AG20443 (cell line): ENCODE measurements at regions not wholly inside any gene's neighbourhood (a gene's known extent, or its start where the extent isn't known, plus 50 kb on each side); places are given as distances from the start of the nearest gene placed in this dataset.
"Not testable (repeated sequence)": the region's sequence is repeated elsewhere in the genome, so short reads cannot be mapped to it uniquely, and the experiment has no call there.

ENCODE experiments used
- DNase-seq: peaks from one replicate; pipeline ENCODE4 v3.0.0; 2012; ENCODE audit warnings: low spot score, mixed read lengths

DNA sequence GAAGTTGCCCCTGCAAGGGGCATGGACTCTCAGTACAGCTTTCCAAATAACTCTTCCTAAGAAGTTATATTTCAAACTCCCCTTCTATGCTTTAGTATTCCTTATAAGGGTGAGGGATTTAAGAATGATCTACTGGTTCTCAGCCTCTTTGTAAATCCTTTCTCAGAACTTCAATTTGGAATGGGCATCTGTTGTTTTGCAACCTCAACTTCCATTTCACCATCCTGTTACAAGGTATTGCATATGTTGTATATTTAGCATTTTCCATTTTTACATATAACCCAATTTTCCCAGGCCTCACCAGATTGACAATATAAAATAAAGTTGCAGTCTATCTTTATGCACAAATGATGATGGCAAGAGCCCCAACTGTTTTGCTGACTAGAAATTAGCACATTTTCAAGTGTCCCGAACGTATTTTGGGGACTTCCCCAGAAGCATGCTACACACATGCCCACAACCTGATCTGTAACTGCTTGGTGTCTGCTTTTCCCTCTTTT, 154.9 kb upstream of the CARMIL1 start:
- DNase-seq, result no peak

DNA sequence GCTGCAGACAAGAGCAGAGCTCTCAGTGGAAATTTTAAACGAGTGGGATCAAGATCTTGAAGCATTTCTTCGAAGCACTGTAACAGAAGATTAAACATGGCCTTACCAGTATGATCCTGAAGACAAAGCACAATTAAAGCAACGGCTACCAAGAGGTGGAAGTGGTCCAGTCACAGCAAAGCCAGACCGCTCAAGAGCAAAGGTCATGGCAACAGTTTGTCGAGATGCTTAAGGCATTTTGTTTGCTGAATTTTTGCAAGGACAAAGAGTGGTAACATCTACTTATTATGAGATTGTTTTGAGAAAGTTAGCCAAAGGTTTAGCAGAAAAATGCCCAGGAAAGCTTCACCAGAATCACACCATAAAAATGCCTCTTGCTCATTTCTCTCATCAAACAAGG, 153.4 kb upstream of the CARMIL1 start:
- DNase-seq, result no peak

DNA sequence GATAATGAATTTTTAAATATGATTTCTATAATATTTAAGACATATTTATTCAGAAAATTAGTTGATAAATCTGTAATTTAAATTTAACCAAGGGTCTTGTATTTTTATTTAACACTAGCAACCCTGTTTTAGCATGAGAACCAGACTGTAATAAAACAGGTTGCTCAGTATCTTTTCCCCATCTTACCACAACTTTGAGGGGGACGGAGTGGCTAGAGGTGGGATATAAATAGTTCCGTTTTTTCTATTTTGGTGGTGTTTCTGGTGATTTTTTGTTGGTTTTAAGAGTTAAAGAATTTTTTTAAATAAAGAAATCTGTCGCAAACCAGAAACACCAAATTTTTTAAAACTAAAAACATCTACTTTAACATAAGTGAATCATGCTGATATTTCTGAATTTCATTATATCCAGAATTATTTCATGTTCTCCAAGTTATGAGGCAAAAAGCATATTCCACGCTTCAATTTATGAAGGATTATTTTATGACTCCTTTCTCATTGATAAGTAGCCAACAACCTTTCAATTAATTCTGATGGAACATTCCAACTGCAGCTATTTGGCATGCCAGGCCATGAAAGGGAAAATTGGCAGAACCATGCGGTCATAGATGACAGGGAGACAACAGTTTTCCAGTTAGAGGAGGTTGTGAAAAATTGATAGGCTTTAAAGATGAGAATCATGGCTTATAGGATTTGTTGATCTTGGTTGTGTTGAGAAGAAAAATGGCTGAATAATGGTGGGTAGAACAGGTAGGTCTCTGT, 151.9 kb upstream of the CARMIL1 start:
- no peak for DNase-seq

DNA sequence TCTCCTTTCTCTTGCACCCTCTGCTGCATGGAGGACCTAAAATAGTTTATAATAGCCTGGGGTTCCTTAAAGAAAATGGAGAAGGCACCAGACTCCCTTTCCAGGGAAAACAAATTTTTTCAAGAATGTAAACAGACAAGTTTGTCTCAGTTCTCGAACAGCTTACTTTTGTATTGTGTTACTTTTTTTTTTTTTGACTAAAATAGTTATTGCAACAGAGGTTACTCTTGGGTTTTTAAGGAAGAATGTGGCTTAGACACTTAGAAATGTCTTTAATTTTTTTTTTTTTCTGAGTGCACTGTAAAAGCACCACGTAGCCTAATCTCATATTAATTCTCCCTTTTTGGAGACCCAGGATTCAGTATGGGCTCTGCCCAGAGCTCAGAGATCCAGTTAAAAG, 148.7 kb upstream of the CARMIL1 start:
- no peak for DNase-seq

DNA sequence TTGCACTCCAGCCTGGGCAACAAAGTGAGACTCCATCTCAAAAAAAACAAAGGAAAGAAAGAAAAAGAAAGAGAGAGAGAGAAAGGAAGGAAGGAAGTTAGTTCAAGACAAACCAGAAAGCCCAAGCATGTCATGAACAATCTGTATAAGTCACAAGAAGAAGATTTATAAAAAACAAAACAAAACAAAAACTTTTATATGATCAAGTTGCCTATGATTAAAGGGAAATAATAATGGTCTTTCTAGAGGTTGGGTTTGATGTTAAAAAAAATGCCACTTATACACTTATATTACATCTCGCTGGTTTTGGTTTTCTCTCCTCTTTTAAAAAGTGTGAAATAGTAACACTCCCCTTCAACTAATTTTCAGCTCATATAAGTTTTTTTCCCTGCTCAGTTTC, 146.2 kb upstream of the CARMIL1 start:
- DNase-seq, result no peak

DNA sequence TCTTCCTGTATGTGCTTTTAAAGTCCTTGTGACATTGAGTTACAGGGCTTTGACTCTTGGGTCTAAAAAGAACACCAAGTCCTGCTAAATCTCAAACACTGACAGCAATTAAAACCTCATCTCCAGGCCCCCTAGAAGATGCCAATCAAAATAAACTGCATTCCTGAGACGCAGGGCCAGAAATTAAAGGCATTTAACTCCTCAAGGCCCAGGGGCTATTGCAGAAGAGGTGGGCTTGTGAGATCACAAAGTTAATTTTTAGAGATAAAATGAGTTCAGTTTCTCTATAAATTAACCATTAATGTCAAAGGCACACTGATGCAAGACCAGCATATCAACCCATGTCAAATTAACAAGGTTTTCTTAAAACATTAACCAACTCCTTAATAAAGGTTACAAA, 145.6 kb upstream of the CARMIL1 start:
- no peak for DNase-seq

DNA sequence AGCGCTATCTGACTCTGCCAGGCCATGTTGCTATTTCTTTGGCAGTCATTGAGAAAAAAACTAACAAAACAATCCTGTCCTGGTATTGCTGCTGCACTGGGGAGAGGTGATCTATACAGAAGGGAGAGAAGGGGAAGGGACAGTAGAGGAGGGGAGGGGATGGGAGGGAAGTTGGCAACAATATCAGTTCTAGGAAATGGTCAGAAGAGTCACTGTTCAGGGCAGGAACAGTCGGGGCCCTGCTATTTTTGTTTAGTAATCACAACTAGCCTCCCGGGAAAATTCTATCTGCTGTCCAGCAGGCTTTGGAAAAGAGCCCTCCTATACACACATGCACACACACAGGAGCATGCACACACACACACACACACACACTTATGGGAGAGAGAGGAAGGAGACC, 142.3 kb upstream of the CARMIL1 start:
- peak; percentile 39 for DNase-seq

DNA sequence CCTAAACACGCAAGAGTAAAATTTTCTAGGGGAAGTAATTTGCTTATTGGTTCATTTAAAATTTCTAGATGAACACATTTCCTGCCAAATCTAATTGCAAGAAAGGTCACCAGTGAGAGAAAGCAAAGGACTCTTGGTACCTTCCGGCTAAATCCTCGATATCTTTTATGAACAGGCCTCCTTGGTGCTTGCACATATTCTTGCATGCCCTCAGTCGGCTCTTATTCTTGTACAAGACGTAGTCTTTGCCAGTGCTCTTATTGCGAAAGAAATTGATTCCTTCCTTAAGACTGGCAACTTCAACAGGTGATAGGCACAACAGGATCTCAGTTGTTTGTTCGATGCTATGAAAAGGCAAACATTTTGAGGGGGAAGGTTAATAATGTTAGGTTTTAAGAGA, 141.7 kb upstream of the CARMIL1 start:
- no peak for DNase-seq

DNA sequence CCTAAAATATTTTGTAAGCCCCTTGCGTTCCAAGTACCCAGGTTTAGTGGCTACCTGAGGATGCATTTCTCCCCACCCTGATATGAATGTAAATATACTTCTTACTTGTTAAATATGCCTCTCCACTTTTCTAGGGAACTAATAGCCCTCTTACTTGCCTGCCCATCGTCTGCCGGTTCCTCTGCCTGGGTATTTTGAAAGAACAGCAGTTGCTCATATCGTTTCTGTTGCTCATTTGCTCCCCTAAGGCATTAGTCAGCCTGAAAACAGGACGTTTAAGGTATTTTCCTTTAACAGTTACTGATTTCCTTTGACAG, 141.3 kb upstream of the CARMIL1 start:
- DNase-seq, result no peak

DNA sequence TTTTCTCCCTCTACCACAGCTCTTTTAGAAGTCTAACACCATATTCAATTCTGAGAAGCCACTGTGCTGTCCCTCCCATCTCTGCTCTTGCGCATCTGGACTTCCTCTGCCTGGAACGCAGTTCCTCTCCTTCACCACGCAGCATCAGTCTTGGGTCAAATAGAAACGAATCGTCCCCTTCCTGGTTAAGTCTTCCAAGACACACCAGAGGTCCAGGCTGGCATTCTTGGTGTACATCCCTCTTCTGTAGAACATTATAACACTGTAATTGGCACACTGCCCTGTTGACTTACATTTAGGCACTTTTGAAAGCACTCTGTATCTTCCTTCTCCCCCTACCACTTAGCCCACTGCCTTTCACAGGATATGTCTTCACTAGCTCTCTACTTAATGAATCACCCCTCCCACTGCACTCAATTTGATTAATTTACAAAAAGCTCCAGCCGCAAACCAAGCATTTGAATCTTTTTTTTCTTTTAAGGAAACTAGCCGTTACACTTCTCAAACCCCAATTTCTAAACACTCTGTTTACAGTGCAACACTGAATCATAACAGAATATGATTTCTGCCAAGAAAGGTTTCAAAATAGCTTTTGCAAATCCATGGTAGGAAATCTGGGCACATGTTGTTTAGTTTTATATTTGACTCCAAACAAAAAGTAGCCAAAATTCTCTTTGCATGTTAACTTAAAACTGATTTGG, 140.8 kb upstream of the CARMIL1 start:
- DNase-seq, result peak; percentile 82

DNA sequence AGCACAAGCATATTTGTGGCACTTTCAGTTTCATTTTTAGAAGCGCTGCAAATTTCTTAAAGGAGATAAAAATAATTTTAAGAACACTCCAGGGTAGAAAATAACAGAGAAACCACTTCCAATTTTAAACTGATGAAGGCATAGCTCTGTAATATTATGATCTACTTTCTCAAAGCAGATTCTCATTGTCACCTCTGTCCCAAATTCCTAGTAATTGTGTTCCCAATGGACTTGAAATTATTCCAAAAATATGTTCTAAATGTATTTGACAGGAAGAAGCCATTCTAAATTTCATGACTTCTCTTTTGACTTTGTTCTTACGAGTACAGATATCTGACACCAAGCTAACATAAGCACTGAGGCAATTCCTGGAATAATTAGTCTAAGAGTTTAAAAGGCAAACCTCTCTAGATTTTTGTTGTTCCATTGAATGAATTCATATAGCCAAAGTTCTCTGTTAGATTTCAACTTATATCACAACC, 140.2 kb upstream of the CARMIL1 start:
- no peak for DNase-seq

DNA sequence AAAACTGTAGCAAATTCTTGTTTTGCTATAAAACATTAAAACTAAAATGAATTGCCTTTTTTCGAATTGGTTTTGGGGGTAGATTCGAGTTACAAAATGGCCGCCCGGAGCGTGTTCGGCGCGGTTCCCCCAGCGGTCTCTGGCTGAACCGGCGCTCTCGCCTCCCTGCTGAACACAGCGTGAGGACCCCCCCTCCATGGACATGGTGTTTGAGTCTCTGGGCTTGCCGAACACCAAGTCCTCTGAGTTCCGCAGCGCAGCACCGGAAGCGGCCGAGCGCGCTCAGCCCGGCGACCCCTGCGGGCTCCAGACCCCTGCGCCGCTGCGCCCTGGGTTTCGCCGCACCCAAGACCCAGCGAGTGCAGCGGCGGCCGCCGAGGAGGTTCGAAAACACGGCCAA, 139.6 kb upstream of the CARMIL1 start:
- not testable (repeated sequence) for DNase-seq

DNA sequence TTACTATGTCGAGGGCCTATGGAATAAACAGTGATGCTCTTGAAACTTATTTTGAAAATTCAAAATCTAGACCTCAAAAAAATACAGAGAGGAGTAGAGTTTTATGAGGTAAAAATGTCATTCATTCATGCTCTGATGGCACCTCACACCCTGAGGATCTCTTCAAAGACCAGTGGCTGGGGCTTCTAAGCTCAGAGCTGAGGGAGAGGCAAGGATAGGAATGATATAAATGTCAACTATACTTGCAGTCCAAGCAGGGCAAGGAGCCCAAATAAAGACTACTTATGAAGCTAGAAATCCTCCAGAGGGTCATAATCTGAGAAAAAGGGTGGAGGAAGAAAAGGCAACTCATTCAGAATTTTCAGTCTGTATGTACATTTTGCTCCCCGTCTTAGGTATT, 136.7 kb upstream of the CARMIL1 start:
- no peak for DNase-seq

DNA sequence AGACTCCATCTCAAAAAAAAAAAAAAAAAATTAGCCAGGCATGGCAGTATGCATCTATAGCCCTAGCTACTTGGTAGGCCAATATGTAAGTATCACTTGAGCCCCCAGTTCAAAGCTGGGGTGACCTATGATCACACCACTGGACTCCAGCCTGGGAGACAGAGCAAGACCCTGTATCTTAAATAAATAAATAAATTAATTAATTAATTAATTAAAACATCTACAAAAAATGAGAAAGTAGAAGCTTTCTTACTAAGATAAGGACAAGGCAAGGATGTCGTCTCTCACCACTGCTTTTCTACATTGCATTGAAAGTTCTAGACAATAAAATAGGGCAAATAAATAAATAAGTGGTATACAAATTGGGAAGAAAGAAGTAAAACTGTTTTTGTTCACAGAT, 134.3 kb upstream of the CARMIL1 start:
- DNase-seq, result no peak

DNA sequence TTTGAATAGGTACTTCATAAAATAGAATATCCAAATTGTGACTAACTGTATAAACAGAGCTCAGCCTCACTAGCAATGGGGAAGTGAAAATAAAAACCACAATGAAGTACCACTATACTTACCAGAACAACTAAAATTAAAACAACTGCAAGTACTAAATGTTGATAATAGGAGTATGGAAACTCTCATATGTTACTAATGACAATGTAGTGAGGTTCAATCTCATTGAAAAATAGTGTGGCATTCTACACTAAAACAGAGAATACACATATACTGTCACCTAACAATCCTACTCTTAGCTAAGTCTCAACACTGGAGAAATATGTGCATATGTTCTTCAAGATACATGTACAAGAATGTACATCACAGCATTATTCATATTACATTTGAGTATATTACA, 132.0 kb upstream of the CARMIL1 start:
- DNase-seq, result no peak

DNA sequence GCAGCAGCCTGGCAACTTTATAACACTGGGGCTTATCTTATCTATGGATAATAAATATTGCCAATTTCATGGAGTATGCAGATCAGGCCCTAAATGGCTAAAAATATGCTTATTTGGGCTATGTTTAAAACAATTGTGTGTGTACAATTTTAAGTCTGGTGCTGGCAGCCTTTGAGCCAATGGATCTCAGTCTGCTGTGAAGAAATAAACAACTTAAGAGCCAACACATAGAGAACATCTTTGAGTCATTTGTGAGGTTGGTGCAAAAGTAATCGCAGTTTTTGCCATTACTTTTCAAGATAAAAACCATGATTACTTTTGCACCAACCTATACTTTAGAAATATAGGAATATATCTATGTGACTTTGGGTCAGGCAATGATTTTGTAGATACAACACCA, 129.1 kb upstream of the CARMIL1 start:
- DNase-seq, result no peak

DNA sequence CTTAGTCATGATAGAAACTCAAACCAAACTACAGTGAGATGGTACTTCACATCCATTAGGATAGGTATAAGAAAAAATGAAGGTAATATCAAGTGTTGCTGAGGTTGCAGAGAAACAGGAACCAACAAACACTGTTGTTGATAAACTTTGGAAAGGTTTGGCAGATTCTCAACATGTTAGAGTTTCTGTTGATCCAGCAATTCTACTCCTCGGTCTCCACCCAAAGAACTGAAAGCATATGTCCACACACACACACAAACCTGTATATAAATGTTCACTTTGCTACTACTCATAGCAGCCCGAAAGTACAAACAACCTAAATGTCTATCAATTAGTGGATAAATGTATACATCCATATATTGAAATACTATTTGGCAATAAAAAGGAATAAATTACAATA, 128.3 kb upstream of the CARMIL1 start:
- DNase-seq, result no peak

DNA sequence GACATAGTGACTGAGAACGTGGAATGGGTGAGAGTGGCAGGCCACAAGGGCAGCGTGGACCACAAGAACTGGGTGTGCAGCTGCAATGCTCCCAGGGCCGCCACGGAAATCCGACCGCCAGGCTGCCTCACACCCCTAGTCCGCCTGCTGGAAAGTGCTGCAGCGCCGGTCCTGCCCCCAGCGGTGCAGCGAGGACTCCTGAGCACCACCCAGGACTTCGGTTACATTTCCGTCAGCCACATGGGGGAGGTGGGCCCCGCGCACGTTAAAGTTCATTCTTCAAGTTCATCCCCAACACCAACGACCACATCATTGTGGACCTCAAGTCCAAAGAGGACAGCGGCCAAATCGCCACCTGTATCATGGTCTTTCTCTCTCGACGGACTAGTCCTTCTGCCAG, 126.1 kb upstream of the CARMIL1 start:
- DNase-seq, result no peak

DNA sequence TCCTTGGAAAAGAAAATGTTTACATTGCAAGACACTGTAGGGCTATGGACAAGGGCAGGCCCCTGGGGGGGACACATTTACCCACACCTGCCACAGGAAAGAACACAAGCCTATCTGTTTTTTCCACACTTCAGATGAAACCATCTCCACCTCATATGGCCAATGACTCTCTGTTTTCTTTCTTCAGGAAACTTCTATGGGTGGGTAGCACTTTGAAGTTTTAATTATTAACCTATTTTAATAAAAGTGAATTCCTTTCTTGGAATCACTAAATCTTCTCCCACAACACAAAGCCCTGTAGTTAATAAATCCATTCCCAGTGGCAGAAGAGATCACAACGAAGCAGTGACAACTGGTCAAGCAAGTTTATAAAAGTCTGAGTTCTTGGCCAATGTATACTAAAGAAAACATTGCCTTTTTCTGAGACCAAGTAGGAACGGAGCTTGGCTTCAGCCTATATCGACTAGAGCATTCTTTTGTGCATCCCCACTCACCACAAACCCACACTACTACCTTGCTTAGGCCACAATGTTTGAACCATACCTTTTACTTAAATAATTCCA, 125.1 kb upstream of the CARMIL1 start:
- DNase-seq, result no peak

DNA sequence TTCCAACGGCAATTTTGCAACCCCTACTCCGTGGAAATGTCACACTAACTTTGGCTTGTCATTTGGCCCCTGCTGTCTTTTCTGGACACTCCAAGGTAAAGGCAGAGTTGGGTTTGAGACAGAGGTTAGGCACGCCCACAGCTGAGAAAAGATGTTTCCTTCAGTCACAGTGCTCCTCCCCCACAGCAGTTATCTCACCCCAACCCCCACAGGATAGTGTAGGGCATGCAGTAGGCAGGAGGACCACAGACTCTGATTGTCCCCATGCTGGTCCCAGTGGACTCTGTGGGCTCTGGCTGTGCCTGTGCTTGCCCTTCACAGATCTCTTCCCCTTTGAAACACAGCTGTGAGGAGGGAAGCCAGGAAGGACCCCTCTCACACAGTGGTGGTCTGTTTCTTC, 124.0 kb upstream of the CARMIL1 start:
- no peak for DNase-seq

DNA sequence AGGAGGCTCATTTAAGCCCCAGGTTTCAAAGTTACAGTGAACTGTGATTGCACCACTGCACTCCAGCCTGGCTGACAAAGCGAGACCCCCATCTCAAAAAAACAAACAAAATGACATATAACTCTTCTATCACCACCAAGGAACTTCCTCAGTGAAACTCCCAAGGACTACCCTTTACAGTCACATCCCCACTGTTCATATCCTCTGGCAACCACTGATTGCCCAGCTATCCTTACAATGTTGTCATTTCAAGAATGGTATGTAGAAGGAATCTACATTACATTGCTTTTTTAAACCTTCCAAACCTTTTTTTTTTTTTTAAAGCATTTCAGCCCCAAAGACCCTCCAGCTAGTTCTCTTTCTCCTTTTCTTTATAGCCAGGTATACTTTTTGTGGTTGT, 123.1 kb upstream of the CARMIL1 start:
- DNase-seq, result no peak

DNA sequence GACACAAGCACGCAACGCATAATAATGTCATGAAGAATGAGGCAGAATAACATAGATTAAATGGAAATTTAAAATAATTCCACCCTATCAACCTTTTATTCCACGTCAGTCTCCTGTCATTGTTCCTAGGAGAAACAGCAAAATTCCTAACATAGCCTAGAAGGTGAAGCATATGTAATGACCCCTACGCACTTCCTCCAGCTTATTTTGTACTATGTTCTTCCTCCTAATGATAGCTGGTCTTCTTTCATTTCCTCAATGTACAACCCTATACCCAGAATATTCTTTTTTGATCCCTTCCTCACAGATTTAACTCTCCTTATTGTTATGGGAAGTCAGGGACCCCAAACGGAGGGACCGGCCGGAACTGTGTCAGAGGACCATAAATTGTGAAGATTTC, 122.0 kb upstream of the CARMIL1 start:
- no peak for DNase-seq

DNA sequence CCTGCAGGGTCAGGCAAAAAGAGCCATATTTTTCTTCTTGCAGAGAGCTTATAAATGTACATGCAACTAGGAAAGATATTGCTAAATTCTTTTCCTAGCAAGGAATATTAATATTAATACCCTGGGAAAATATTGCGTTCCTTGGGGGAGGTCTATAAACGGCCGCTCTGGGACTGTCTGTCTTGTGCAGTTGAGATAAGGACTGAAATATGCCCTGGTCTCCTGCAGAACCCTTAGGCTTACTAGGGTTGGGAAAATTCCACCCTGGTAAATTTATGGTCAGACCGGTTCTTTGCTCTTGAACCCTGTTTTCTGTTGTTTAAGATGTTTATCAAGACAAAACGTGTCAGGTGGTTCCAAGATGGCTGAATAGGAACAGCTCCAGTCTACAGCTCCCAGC, 121.3 kb upstream of the CARMIL1 start:
- no peak for DNase-seq
